ENCODE measurements at regions not wholly inside any gene's neighbourhood (a gene's known extent, or its start where the extent isn't known, plus 50 kb on each side); places are given as distances from the start of the nearest gene placed in this dataset.

DNA sequence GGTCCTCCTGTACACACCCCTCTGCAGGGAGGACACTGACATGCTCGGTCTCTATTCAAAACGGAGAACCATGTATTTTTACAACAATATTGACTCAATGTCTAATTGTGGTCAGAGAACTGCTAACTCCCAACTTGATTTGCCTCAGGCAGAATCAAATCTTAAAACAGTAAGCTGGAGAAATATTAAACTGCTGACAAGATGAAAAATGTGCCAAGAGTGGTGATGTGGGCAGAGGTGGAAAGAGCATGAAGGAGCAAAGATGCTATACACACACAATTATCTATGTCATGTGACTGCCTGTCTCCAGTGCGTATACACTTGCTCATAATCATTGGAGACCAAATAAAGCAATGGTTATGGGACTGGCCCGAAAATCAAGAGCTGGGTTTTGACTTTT is 556.1 kb upstream of the ZNF608 start:
- DNase-seq = no peak

- no peak for DNase-seq
Observed at GRCh38 chr5:125306741-125307140, 560.3 kb upstream of the ZNF608 start.

DNA sequence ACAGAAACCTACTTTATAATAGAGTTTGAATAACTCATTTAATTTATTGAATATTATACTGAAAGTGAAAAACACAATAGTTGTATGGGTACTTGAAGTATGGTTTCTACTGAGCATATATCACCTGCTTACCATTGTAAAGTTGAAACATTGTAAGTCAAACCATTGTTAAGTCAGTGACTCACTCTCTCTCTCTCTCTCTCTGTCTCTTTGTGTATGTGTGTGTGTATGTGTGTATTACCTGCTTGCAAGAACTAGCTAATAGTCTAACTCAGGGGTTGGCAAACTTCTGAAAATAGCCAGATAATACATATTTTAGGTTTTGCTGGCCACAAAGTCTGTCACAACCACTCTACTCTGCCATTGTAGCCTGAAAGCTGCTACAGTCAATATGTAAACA is 564.3 kb upstream of the ZNF608 start:
- DNase-seq = no peak

GRCh38 chr5:125311743-125312142 is 565.3 kb upstream of the ZNF608 start:
- DNase-seq = no peak

- no peak for DNase-seq
Observed at GRCh38 chr5:125313555-125313954, 567.1 kb upstream of the ZNF608 start.

DNA sequence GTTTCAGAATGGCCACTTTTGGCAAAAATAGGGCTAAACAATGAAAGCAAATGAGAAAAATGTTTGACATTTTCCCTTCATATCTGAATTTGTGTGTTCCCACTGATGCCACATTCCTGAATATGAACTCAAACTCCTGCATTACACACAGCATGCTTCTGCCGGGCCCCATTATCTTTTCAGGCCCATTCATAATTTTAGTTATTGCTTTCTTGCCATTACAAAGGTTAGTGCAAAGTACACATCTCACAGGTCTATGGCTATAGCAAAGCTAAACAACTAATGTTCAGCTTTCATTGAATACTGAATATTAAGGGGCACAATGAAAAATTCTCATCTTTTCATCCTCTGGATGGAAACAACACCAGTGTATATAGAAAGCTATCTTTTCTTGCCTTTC is 568.9 kb upstream of the ZNF608 start:
- DNase-seq = no peak

DNA sequence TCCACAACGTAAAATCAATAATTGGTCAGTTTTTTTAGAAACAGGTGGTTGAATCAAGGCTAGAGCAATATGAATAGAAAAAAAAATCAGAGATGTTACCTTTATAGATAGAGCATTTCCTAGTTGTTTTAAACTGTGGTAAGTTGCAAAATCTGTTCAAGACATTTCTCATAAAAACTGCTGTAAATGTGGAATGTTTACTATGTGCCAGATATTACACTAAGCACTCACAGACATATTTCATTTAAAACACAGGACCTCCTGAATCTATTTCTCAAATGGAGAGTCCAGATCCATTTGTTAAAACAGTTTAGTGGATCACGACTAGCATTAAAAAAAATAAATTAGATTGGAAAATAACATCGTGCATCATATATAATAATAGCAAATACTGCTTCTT is 570.0 kb upstream of the ZNF608 start:
- no peak for DNase-seq

- no peak for DNase-seq
Observed at GRCh38 chr5:125316915-125317535, 570.6 kb upstream of the ZNF608 start.

DNA sequence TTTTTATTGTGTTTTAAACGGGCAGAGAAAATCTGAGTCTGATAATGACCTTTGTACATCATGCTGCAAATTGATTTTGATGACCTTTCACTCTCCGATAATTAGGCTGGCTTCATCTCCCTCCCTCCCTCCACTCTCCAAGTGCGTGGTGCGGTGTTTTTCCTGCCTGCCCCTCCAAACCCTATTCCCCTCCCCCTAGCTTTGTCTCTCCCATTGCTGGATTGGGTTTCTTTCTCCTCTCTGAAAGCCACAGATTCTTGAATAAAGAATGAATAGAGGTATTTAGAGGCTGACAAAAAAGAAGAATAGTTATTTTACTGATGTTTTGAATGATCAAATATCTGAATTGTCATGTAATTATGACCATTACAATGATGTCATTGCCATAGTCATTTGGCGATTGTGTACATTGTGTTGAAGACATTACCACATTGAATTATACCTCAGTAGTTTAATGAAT is 571.1 kb upstream of the ZNF608 start:
- no peak for DNase-seq

GRCh38 chr5:125321654-125322053 is 575.2 kb upstream of the ZNF608 start:
- no peak for DNase-seq

- DNase-seq = no peak
Observed at GRCh38 chr5:125323613-125324012, 577.2 kb upstream of the ZNF608 start.

DNA sequence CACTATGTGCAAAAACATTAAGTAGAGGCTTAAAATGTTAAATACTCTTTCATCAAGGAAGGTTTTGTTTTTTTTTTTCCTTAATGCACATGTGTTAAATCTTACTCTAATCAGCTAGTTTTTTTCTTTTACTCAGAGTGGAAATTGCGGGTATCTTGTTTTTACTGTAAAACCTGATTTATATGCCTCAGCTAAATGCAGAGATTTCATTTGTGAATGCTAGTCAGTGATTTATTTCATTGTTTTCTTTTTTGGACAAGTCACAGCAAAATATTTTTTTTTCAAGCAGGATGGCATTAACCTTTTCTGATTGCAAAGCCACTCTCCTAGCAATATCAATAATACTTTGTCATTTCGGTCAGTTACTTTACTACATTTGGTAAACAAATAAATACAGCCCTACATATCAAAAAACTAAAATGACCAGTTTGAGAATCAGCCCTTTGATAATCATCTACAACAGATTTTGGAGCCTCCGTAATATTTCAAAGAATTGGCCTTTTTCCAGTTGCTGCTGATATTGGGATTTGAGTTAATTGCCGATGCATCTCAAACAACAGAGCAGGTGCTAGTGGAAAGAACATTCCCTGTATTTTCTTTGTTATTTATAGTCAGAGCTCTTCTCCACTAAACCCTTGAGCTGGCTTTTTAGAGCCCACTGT is 579.2 kb upstream of the ZNF608 start:
- DNase-seq = no peak

GRCh38 chr5:125326150-125326510 is 579.7 kb upstream of the ZNF608 start:
- no peak for DNase-seq

DNA sequence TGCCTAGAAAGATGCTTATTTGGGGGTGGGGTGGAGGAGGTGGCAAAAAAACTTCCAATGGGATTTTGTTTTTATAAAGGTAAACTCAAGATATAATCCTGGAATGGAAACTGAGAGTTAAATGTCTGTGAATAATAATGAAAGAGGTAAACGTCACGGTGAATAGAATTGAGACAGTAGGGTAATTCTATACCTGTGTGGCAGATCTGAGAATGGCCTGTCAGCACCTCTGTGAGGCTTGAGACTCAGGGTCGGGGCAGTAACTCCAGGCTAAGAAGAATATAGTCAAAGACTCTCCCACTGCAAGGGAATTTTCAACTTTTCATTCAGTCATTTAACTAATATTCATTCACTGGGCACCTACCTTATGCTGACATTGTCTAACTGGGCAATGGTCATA is 581.2 kb upstream of the ZNF608 start:
- DNase-seq = no peak

- no peak for DNase-seq
Observed at GRCh38 chr5:125331987-125332598, 585.7 kb upstream of the ZNF608 start.

DNA sequence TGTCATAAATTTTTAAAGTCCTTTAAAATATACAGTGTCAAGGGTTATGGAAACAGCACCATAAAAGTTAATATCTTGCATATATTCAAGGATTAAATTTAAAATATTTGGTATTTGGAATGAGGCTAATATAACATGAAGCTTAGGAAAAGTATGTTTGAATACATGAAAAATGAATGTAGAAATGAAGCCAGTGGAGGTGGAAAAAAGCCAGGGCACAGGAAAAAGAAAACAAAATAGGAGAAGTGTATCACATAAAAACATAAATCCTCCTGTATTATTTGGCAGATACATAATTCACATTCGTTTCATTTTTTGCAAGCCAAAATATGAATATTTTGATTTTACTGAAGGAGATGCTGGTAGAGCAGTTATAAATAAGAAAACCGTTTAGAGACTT is 587.0 kb upstream of the ZNF608 start:
- no peak for DNase-seq

- no peak for DNase-seq
Observed at GRCh38 chr5:125336401-125336800, 590.0 kb upstream of the ZNF608 start.

DNA sequence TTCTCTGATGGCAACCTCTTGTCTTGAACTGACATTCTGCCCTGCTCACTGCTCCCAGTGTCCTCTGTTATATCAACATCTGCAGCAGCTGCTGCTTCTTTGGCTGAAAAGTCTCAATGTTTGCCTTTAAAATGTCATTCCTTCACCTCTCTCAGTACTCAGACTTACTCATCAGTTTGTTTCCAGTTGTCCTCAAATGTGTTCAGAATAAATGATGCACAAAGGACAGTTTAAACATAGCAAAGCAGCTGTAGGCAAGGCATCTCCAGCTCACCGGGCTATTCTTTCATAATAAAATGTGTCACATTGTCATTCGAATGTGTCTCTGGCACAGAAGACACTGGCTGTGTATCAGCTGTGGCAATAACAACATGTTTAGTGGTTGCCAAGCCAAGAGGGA is 590.9 kb upstream of the ZNF608 start:
- no peak for DNase-seq

DNA sequence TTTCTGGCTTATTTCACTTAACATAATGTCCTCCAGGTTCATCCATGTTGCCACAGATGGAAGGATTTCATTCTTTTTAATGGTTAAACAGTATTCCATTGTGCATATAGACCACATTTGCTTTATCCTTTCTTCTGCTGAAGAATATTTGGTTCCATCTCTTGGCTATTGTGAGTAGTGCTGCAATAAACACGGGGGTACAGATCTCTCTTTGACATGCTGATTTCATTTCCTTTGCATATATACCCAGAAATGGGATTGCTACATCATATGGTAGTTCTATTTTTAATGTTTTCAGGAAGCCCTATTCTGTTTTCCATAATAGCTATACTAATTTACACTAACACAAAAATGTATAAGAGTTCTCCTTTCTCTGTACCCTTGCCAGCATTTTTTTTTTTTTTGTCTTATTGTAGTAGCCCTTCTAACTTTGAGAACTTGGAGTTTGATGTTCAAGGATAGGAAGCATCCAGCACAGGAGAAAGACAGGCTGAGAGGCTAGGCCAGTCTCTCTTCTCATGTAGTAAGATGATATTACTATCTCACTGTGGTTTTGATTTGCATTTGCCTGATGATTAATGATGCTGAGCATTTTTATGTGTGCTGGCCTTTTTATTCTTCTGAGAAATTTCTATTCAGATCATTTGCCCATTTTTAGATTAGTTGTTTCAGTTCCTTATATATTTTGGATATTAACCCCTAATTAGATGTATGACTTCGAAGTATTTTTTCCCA is 592.2 kb upstream of the ZNF608 start:
- DNase-seq = no peak

DNA sequence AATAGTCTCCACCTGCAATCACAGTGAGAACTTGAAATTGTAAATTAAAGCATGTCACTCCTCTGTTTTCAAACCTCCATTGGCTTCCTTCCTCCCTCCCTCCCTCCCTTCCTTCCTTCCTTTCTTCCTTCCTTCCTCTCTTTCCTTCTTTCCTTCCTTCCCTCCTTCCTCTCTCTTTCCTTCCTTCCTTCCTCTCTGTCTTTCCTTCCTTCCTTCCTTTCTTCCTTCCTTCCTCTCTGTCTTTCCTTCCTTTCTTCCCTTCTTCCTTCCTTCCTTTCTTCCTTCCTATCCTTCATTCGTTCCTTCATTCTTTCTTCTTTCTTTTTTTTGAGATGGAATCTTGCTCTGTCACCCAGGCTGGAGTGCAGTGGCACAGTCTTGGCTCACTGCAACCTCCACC is 595.0 kb upstream of the ZNF608 start:
- DNase-seq = no peak

DNA sequence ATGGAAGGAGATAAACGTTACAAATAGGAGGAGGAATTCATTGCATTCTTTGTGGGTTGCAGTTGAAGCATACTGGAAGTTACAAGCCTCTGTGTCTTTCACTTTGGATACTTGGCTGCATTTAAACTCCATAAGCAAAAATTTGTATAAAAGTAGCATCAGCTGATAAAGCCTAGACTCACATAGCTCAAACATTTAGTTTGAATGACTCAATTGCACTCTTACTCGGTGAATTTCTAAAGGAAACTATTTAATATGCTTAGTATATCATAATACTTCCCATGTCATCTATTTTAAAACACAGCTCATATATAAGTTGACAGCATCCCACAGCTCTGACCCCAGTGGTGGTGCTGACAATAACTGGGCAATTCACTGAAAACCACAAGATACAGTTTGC is 596.6 kb upstream of the ZNF608 start:
- no peak for DNase-seq

GRCh38 chr5:125346316-125346715 is 599.9 kb upstream of the ZNF608 start:
- DNase-seq = no peak

DNA sequence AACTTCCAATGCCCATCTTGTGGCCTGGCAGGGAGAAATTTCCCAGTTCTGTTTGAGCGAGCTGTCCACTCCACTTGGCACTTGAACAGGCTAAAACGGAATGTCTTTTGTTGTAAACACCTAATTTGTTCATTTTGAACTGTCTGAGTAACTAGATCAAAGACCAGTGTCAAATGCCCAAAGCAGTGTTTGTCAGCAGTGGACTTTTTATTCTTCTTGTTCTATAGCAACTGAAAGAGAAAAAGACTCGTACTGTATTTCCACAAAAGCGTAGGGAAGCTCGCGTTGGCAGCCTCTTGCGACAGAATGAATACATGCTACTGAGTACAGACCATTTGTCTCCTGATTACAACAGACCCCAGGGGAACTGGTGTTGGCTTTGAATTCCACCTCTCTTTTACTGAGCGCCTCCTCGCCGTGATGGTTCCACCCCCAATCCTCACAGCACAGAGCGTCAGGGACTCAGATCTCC is 601.8 kb upstream of the ZNF608 start:
- no peak for DNase-seq
